ENCODE measurements at regions not wholly inside any gene's neighbourhood (a gene's known extent, or its start where the extent isn't known, plus 50 kb on each side); places are given as distances from the start of the nearest gene placed in this dataset.

DNA sequence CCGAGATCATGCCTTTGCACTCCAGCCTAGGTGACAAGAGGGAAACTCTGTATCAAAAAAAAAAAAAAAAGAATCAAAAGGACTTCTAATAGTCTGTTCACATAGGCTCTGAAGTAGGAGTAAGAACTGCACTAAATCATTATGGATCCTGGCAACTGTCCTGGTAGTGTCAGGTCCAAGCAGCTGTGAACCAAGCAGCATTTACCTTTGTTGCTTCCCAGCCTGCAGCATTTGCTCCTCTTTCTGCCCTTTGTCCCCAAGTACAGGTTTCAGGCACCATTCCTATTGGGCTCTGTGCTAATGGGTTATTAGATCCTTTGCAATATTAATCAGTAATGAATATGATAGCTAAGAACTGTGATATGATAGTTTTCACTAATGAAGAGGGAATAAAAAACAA lies 77.4 kb upstream of the NBEA start:
- Histone ChIP-seq H3K27ac (ENCODE audit: insufficient read depth, low read depth, low read length, poor library complexity, severe bottlenecking) (no peak overlapping the region), H3K27me3 (ENCODE audit: control insufficient read depth, insufficient read depth, low read length, poor library complexity, severe bottlenecking) (no peaks in the 10 kb centered on the region), H3K4me1 (ENCODE audit: control insufficient read depth, insufficient read depth, low read length) (peaks cover 14% of the 10 kb centered on the region), H3K36me3 (ENCODE audit: control insufficient read depth, insufficient read depth, low read length) (no peaks in the 10 kb centered on the region), H3K4me3 (ENCODE audit: insufficient read depth, low read depth, low read length) (no peak overlapping the region), H3K9me3 (ENCODE audit: control insufficient read depth, low read length) (no peaks in the 10 kb centered on the region)
- WGBS, 2 experiments: 94 to 95% methylated on average over 1 of the region's 1 CpG

DNA sequence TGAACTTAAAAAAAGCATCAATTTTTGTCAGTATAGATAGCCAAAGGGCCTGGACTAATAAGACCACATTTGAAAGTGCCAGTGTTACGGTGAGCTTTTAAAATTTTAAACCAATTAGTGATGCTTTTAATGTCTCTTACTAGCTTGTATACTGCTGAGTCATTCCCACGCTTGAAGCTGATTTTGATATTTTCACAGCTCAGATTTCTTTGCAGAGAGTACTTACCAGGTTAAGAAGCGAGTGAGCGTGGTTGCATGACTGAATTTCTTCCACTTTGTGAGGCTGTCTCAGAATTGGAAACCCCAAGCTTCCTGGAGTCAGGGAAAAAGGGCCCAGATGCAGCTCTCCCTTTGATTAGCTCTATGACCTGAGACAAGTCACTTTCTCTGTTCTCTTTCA lies 74.5 kb upstream of the NBEA start:
- no peaks in the 10 kb centered on the region for H3K27me3 ChIP-seq (ENCODE audit: control insufficient read depth, insufficient read depth, low read length, poor library complexity, severe bottlenecking)
- peaks cover 14% of the 10 kb centered on the region for H3K4me1 ChIP-seq (ENCODE audit: control insufficient read depth, insufficient read depth, low read length)
- H3K36me3 ChIP-seq (ENCODE audit: control insufficient read depth, insufficient read depth, low read length): no peaks in the 10 kb centered on the region
- 88 to 90% methylated on average over 4 of the region's 4 CpGs for WGBS, 2 experiments
- no peak overlapping the region for H3K27ac ChIP-seq (ENCODE audit: insufficient read depth, low read depth, low read length, poor library complexity, severe bottlenecking)
- no peaks in the 10 kb centered on the region for H3K9me3 ChIP-seq (ENCODE audit: control insufficient read depth, low read length)
- no peak overlapping the region for H3K4me3 ChIP-seq (ENCODE audit: insufficient read depth, low read depth, low read length)

DNA sequence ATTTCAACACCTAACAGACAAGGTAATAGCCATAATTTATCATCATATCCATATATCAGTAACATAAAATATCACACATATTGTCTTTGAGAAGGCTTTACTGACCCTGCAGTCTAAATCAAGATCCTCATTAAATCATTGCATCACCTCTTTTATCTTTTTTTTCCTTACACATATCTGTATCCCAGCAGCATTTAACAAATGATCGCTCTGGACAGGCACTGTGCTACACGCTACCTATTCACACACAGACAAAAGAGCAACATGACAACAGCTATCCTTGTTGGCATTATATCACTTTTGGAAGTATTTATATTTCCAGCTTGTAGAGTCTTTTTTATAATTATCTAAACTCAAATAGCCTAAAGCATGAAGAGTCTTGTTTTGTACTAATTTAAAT lies 73.3 kb upstream of the NBEA start:
- Histone ChIP-seq H3K27me3 (ENCODE audit: control insufficient read depth, insufficient read depth, low read length, poor library complexity, severe bottlenecking) (no peaks in the 10 kb centered on the region), H3K4me3 (ENCODE audit: insufficient read depth, low read depth, low read length) (no peak overlapping the region), H3K9me3 (ENCODE audit: control insufficient read depth, low read length) (no peaks in the 10 kb centered on the region), H3K4me1 (ENCODE audit: control insufficient read depth, insufficient read depth, low read length) (peaks cover 14% of the 10 kb centered on the region), H3K36me3 (ENCODE audit: control insufficient read depth, insufficient read depth, low read length) (no peaks in the 10 kb centered on the region), H3K27ac (ENCODE audit: insufficient read depth, low read depth, low read length, poor library complexity, severe bottlenecking) (no peak overlapping the region)
- WGBS, 2 experiments: 94 to 100% methylated on average over 2 of the region's 2 CpGs

DNA sequence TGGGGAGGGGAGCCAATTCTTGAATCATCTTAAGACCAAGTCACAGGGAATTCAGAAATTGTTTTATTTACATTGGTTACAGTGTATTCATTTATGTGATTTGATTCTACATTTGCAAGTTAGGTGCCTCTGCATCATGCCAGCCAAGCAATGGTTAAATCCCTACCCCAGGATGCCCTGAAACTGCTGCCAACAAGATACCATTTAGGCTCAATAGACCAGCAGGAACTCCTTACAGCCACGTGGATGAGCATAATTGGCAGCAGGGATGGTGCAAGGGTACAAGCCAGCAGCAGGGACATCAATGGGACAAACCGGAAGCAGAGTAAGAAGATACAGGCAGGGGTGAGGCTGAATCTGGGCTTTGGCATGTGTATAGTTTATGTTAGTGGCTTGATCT lies 72.4 kb upstream of the NBEA start:
- no peak overlapping the region for H3K4me3 ChIP-seq (ENCODE audit: insufficient read depth, low read depth, low read length)
- no peak overlapping the region for H3K27ac ChIP-seq (ENCODE audit: insufficient read depth, low read depth, low read length, poor library complexity, severe bottlenecking)
- no peaks in the 10 kb centered on the region for H3K36me3 ChIP-seq (ENCODE audit: control insufficient read depth, insufficient read depth, low read length)
- H3K9me3 ChIP-seq (ENCODE audit: control insufficient read depth, low read length): no peaks in the 10 kb centered on the region
- no peaks in the 10 kb centered on the region for H3K27me3 ChIP-seq (ENCODE audit: control insufficient read depth, insufficient read depth, low read length, poor library complexity, severe bottlenecking)
- H3K4me1 ChIP-seq (ENCODE audit: control insufficient read depth, insufficient read depth, low read length): peaks cover 14% of the 10 kb centered on the region
- 13 to 14% methylated on average over 2 of the region's 2 CpGs for WGBS, 2 experiments

DNA sequence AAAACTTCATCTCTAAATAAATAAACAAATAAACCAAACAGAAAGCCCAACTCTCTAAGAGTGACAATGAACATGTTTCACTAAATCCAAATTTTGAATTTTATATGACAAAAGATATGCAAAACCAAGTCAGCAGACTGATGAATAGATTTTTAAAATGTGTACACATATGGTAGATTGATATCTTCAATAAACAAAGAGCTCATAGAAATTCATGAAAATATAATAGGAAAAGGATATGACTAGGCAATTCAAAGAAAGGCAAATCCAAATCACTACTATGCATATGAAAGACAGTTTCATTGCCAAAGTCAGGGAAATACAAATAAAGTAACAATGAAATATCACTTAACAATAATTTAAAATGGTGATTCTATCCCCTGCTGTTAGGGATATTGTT lies 63.7 kb upstream of the NBEA start:
- no peaks in the 10 kb centered on the region for H3K36me3 ChIP-seq (ENCODE audit: control insufficient read depth, insufficient read depth, low read length)
- no peak overlapping the region for H3K4me3 ChIP-seq (ENCODE audit: insufficient read depth, low read depth, low read length)
- no peak overlapping the region for H3K27ac ChIP-seq (ENCODE audit: insufficient read depth, low read depth, low read length, poor library complexity, severe bottlenecking)
- no peaks in the 10 kb centered on the region for H3K9me3 ChIP-seq (ENCODE audit: control insufficient read depth, low read length)
- H3K4me1 ChIP-seq (ENCODE audit: control insufficient read depth, insufficient read depth, low read length): no peaks in the 10 kb centered on the region
- no peaks in the 10 kb centered on the region for H3K27me3 ChIP-seq (ENCODE audit: control insufficient read depth, insufficient read depth, low read length, poor library complexity, severe bottlenecking)

DNA sequence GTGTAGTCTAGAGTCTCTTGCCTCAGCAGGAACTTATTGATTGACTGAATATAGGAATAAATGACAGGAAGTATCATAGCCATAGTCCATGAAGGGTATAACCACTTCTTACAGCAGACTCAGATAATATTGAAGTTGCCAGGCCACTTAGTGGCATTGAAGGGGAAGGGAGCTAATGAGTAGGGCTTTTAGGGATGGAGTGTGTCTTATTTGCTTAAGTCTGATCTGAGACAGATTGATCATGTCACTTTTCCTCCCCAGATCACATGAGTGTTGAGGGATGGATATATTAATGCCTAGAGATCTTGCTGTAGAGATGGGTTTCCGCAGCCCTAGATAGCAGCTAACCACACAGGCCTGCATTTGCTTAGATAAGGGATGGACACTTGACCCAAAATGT lies 62.2 kb upstream of the NBEA start:
- 100% methylated on average over 1 of the region's 1 CpG for WGBS, 2 experiments

DNA sequence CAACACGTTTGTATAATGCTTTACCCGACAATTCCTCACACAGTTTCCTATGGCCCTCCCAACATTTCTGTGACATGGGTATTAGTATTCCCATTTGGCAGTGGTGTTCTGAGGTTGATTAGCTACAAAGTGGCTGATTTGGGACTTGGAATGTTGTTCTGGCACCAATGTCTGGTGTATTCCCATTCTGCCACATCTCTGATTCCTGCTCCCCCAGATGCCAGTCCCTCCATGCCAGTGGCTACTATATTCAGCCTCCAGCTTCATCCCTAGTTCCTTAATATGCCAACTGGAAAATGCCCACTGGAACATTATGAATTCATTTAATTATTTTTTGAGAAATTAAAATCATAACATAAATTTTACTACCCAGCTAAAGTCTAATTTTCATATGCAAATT lies 60.6 kb upstream of the NBEA start:
- Histone ChIP-seq H3K27me3 (ENCODE audit: control insufficient read depth, insufficient read depth, low read length, poor library complexity, severe bottlenecking) (no peaks in the 10 kb centered on the region), H3K36me3 (ENCODE audit: control insufficient read depth, insufficient read depth, low read length) (no peaks in the 10 kb centered on the region), H3K27ac (ENCODE audit: insufficient read depth, low read depth, low read length, poor library complexity, severe bottlenecking) (no peak overlapping the region), H3K4me3 (ENCODE audit: insufficient read depth, low read depth, low read length) (no peak overlapping the region), H3K4me1 (ENCODE audit: control insufficient read depth, insufficient read depth, low read length) (no peaks in the 10 kb centered on the region), H3K9me3 (ENCODE audit: control insufficient read depth, low read length) (no peaks in the 10 kb centered on the region)
- 93 to 100% methylated on average over 1 to 2 of the region's 2 CpGs for WGBS, 2 experiments

More for the DNA sequence above, 62.2 kb upstream of the NBEA start:
- no peaks in the 10 kb centered on the region for H3K9me3 ChIP-seq (ENCODE audit: control insufficient read depth, low read length)
- H3K4me1 ChIP-seq (ENCODE audit: control insufficient read depth, insufficient read depth, low read length): no peaks in the 10 kb centered on the region
- no peak overlapping the region for H3K27ac ChIP-seq (ENCODE audit: insufficient read depth, low read depth, low read length, poor library complexity, severe bottlenecking)
- no peaks in the 10 kb centered on the region for H3K36me3 ChIP-seq (ENCODE audit: control insufficient read depth, insufficient read depth, low read length)
- no peak overlapping the region for H3K4me3 ChIP-seq (ENCODE audit: insufficient read depth, low read depth, low read length)
- no peaks in the 10 kb centered on the region for H3K27me3 ChIP-seq (ENCODE audit: control insufficient read depth, insufficient read depth, low read length, poor library complexity, severe bottlenecking)

DNA sequence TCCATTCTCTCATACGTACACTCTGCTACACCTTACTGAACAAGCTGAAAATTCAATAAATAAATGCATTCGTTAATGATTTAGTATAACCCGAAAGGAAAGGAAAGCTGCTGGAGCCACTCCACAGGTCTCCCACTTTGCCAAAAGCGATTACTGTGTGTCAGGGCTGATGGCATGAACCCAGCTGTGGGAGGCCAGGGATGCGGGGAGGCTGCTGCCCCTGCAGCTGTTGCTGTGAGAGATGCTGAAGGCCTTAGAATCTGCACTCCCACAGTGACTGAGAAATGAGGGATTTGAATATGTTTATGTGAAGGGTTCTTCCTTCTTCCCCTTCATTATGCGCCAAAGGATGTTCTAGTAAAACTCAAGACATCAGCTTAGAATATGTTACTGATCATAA lies 58.7 kb upstream of the NBEA start:
- Histone ChIP-seq H3K27me3 (ENCODE audit: control insufficient read depth, insufficient read depth, low read length, poor library complexity, severe bottlenecking) (no peaks in the 10 kb centered on the region), H3K9me3 (ENCODE audit: control insufficient read depth, low read length) (no peaks in the 10 kb centered on the region), H3K27ac (ENCODE audit: insufficient read depth, low read depth, low read length, poor library complexity, severe bottlenecking) (no peak overlapping the region), H3K36me3 (ENCODE audit: control insufficient read depth, insufficient read depth, low read length) (no peaks in the 10 kb centered on the region), H3K4me3 (ENCODE audit: insufficient read depth, low read depth, low read length) (no peak overlapping the region), H3K4me1 (ENCODE audit: control insufficient read depth, insufficient read depth, low read length) (no peaks in the 10 kb centered on the region)
- WGBS, 2 experiments: 69 to 78% methylated on average over 5 of the region's 6 CpGs

DNA sequence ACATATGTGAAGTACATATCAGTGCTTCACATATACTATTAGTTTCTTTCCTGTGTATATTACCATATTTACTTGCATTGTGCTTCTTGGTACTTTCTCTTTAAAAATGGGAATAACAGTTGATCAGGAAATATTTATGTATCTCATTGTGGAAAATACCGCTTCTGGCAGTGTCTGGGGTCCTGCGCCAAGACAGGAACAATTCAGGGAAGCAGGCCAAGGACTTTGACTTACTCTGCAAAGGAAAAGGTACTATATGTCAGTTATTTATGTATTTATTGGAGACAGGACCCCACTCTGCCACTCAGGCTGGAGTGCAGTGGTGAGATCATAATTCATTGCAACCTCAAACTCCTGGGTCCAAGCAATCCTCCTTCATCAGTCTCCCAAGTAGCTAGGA lies 57.7 kb upstream of the NBEA start:
- H3K9me3 ChIP-seq (ENCODE audit: control insufficient read depth, low read length): no peaks in the 10 kb centered on the region
- 94 to 97% methylated on average over 2 of the region's 2 CpGs for WGBS, 2 experiments
- no peaks in the 10 kb centered on the region for H3K36me3 ChIP-seq (ENCODE audit: control insufficient read depth, insufficient read depth, low read length)

DNA sequence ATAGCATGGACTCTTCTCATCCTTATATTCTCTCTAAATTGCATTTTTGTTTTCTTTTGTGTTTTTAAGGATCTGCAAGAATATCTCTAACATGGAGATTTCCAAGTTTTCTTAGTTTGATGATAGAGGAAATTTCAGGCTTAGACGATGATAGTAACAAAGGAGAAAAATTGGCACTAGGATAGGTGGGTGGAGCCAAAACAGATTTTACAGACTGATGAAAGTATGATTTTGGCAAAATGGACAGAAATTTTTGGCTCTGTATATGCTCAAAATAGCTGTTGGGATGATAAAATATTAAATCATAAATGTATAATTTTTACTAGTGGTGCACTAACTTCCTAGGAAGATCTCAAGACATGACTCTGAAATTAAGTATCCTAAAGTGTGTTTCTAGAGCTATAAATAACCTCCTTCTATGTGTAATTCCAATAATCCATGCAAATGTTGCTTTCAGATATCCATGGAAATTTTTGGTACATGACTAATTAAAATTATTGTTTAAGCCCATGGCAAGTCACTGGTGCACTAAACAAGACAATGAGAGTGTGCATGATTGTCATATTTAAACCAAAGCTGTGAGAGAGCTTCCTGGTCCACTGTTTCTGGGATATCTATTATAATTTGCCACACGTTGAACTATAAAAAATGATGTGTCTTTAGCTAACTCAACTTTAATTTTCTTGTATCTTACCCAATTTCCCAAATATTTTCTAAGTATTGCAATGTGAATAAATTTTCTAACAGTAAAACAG lies 55.8 kb upstream of the NBEA start:
- 88 to 100% methylated on average over 1 to 2 of the region's 2 CpGs for WGBS, 2 experiments
- no peaks in the 10 kb centered on the region for H3K4me1 ChIP-seq (ENCODE audit: control insufficient read depth, insufficient read depth, low read length)
- H3K4me3 ChIP-seq (ENCODE audit: insufficient read depth, low read depth, low read length): no peak overlapping the region
- no peaks in the 10 kb centered on the region for H3K9me3 ChIP-seq (ENCODE audit: control insufficient read depth, low read length)
- no peaks in the 10 kb centered on the region for H3K36me3 ChIP-seq (ENCODE audit: control insufficient read depth, insufficient read depth, low read length)
- no peaks in the 10 kb centered on the region for H3K27me3 ChIP-seq (ENCODE audit: control insufficient read depth, insufficient read depth, low read length, poor library complexity, severe bottlenecking)
- H3K27ac ChIP-seq (ENCODE audit: insufficient read depth, low read depth, low read length, poor library complexity, severe bottlenecking): no peak overlapping the region

More for the DNA sequence above, 57.7 kb upstream of the NBEA start:
- Histone ChIP-seq H3K4me3 (ENCODE audit: insufficient read depth, low read depth, low read length) (no peak overlapping the region), H3K27me3 (ENCODE audit: control insufficient read depth, insufficient read depth, low read length, poor library complexity, severe bottlenecking) (no peaks in the 10 kb centered on the region), H3K4me1 (ENCODE audit: control insufficient read depth, insufficient read depth, low read length) (no peaks in the 10 kb centered on the region), H3K27ac (ENCODE audit: insufficient read depth, low read depth, low read length, poor library complexity, severe bottlenecking) (no peak overlapping the region)

DNA sequence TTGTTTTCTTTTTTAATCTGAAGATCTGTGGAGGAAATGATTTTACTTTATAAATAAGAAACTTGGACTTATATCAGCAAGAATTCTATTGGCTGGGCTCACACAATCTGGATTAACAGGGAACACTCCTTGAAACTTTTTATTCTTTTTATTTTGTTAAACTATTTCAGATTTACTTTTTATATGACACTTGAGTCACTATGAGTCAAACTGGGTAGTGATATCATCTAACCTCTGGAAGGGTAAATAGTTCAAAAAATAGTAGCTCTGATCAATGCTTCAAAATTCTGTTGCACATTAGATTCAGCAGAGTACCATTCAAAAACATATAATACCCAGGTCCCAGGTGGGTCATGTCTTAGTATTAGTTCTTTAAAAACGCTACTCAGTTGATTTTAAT lies 55.1 kb upstream of the NBEA start:
- Histone ChIP-seq H3K27ac (ENCODE audit: insufficient read depth, low read depth, low read length, poor library complexity, severe bottlenecking) (no peak overlapping the region), H3K9me3 (ENCODE audit: control insufficient read depth, low read length) (no peaks in the 10 kb centered on the region), H3K36me3 (ENCODE audit: control insufficient read depth, insufficient read depth, low read length) (no peaks in the 10 kb centered on the region), H3K27me3 (ENCODE audit: control insufficient read depth, insufficient read depth, low read length, poor library complexity, severe bottlenecking) (no peaks in the 10 kb centered on the region), H3K4me1 (ENCODE audit: control insufficient read depth, insufficient read depth, low read length) (no peaks in the 10 kb centered on the region), H3K4me3 (ENCODE audit: insufficient read depth, low read depth, low read length) (no peak overlapping the region)
- 80 to 100% methylated on average over 1 of the region's 1 CpG for WGBS, 2 experiments

Measured in ectodermal cell (in vitro differentiated cells).